HFF-Myc (cell line): ENCODE measurements at regions not wholly inside any gene's neighbourhood (a gene's known extent, or its start where the extent isn't known, plus 50 kb on each side); places are given as distances from the start of the nearest gene placed in this dataset.

ENCODE experiments used
- DNase-seq: peaks from one replicate; pipeline ENCODE4 v3.0.0-alpha.2; 2011; ENCODE audit warnings: low read depth; ENCODE audit errors: extremely low read depth
- H3K4me3 ChIP-seq: replicated peaks from 2 replicates; pipeline ENCODE4 v1.5.1; 2011; ENCODE audit warnings: low read depth, mild to moderate bottlenecking, control low read depth, low read length
- CTCF ChIP-seq: IDR thresholded peaks from 2 replicates; pipeline ENCODE4 v1.5.1; 2012; ENCODE audit warnings: mild to moderate bottlenecking, low read depth, low read length, control low read depth; ENCODE audit errors: missing control alignments

DNA sequence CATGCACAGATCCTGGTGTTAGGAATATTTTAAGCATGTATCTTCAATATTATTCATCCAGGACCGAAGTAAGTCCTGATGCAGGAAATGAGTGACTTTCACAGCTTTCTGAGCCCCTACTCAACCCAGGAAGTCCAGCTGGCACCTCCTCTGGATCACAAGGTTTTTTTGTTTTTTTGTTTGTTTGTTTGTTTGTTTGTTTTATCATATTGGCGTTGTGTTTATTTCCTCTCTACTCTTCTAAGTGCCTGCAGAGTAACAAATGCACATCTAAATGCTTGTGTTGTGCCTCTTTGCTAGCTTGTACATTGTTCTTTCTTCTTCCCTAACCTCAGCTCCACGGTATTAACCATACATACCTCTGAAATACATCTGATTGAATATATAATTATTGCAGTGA lies 594.3 kb upstream of the ADGRB3 start:
- no peak for TF ChIP-seq CTCF
- no peak overlapping the region for H3K4me3 ChIP-seq
- DNase-seq, result no peak

GRCh38 chr6:68040312-68040778 lies 594.7 kb upstream of the ADGRB3 start:
- DNase-seq, result no peak
- no peak for TF ChIP-seq CTCF
- no peak overlapping the region for H3K4me3 ChIP-seq

DNA sequence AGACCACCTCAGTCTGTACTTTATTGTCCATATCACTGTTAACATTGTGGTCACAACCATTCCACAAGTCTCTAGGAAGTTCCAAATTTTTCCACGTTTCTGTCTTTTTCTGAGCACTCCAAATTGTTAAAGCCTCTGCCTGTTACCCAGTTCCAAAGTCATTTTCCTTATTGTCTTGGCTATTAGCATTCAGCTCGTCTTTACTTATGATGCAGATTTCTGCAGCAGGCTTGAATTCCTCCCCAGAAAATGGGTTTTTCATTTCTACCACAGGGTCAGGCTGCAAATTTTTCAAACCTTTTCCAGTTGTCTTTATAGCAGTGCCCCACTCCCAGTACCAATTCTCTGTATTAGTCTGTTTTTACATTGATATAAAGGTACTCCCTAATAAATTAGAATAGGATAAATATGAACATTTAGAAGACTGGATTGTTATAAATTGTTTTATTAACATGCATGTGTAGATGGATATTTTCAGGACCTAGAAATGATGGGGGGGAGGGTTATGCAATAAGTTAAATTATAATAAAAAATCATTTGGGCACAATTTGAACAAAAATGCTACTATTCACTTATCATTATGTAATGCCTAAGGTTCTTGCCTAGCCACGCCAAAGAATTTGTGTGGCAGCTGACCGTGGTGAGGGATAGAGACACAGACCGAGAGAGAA lies 595.3 kb upstream of the ADGRB3 start:
- DNase-seq, result no peak
- H3K4me3 ChIP-seq, result no peak overlapping the region
- TF ChIP-seq CTCF, result no peak

DNA sequence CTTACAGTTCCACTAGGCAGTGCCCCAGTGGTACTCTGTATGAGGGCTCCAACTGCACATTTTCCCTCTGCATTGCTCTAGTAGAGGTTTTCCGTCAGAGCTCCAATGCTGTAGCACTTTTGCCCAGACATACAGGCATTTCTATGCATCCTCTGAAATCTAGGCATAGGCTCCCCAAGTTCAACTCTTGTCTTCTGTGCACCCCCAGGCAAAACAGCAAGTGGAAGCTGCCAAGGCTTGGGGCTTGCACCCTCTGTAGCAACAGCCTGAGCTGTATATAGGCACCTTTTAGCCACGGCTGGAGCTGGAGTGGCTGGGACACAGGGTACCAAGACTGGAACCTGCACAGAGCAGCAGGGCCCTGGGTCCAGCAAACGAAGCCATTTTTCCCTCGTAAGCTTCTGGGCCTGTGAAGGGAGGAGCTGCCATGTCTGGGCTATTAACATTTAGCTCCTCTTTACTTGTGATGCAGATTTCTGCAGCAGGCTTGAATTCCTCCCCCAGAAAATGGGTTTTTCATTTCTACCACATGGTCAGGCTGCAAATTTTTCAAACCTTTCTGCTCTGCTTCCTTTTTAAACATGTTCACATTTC lies 596.2 kb upstream of the ADGRB3 start:
- no peak for TF ChIP-seq CTCF
- no peak for DNase-seq
- no peak overlapping the region for H3K4me3 ChIP-seq

DNA sequence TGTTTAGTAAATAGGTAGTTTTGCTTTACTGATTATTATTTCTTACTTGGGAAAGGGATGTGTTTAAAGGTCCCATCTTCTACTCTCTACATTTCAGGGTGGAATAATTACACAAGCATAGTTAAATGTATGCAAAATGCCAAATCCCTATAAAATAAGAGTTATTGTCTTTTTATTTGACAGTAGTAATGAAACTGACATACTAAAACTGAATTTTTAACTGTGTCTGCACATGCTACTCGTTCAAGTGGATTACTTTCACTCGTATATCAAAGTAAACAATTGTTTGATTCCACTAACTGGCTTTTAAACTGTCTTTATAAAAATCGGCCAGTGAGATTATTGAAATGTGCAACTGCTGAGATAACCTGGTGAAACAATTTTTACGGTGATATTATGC lies 602.9 kb upstream of the ADGRB3 start:
- no peak overlapping the region for H3K4me3 ChIP-seq
- no peak for TF ChIP-seq CTCF

GRCh38 chr6:68031054-68031453 lies 604.0 kb upstream of the ADGRB3 start:
- no peak for DNase-seq
- TF ChIP-seq CTCF, result no peak
- H3K4me3 ChIP-seq, result no peak overlapping the region

More for the DNA sequence above, 602.9 kb upstream of the ADGRB3 start:
- no peak for DNase-seq
